OCI-LY3 (cell line): ENCODE measurements at regions not wholly inside any gene's neighbourhood (a gene's known extent, or its start where the extent isn't known, plus 50 kb on each side); places are given as distances from the start of the nearest gene placed in this dataset.
A peak's percentile ranks its signal among the peaks of the same experiment; 100 is the strongest.

Experiments used
- H2AFZ ChIP-seq: fragments of 200-600, 300-600 bp; shearing (Covaris generic); 2 replicates; pipeline ENCODE4 v1.6.0; 2014; ENCODE audit warnings: antibody characterized with exemption, low read depth, low read length
- H3K27ac ChIP-seq: fragments of 200-600, 300-600 bp; sonication (generic); 2 replicates; pipeline ENCODE4 v1.5.1; 2014; ENCODE audit warnings: mild to moderate bottlenecking, low read length, moderate library complexity, mixed read lengths
- H3K27me3 ChIP-seq: fragments of 200-600, 300-600 bp; sonication (generic); 2 replicates; pipeline ENCODE4 v1.6.1; 2014; ENCODE audit warnings: low read depth, low read length, mixed read lengths
- H3K36me3 ChIP-seq: fragments of 200-600, 300-600 bp; sonication (generic); replicated peaks from 2 replicates; pipeline ENCODE3; 2014; ENCODE audit warnings: low read depth, low read length, mixed read lengths
- H3K4me1 ChIP-seq: fragments of 300-600, 200-600 bp; sonication (generic); 2 replicates; pipeline ENCODE4 v1.6.1; 2014; ENCODE audit warnings: low read length, mixed read lengths
- H3K4me2 ChIP-seq: fragments of 200-600, 300-600 bp; sonication (generic); 2 replicates; pipeline ENCODE4 v1.6.1; 2014; ENCODE audit warnings: low read length, mixed read lengths
- H3K4me3 ChIP-seq: fragments of 300-600, 200-600 bp; sonication (generic); 2 replicates; pipeline ENCODE4 v1.5.1; 2014; ENCODE audit warnings: antibody characterized with exemption, mild to moderate bottlenecking, low read length, moderate library complexity
- H3K79me2 ChIP-seq: fragments of 300-600, 200-600 bp; shearing (Covaris generic); 2 replicates; pipeline ENCODE4 v1.6.1; 2014; ENCODE audit warnings: mild to moderate bottlenecking, low read length, mixed read lengths
- H3K9ac ChIP-seq: fragments of 300-600, 200-600 bp; shearing (Covaris generic); 2 replicates; pipeline ENCODE4 v1.6.0; 2014; ENCODE audit warnings: mild to moderate bottlenecking, low read length, moderate library complexity
- H3K9me3 ChIP-seq: fragments of 200-600, 300-600 bp; shearing (Covaris generic); 2 replicates; pipeline ENCODE4 v1.6.1; 2014; ENCODE audit warnings: low read length, mixed read lengths; ENCODE audit not compliant: insufficient read depth
- H4K20me1 ChIP-seq: fragments of 200-600, 300-600 bp; sonication (generic); 2 replicates; pipeline ENCODE4 v1.6.1; 2016; ENCODE audit warnings: low read length, mixed read lengths; ENCODE audit not compliant: insufficient read depth
- CTCF ChIP-seq: fragments of 200-600, 300-600 bp; sonication (generic); IDR thresholded peaks from 2 replicates; pipeline ENCODE4 v1.5.1; 2014; ENCODE audit warnings: antibody characterized with exemption, low read length, low read depth
- EZH2phosphoT487 ChIP-seq: fragments of 200-600 bp; shearing (Covaris generic); IDR thresholded peaks from 2 replicates; pipeline ENCODE4 v1.6.1; 2018; ENCODE audit warnings: antibody characterized with exemption, mixed run types, low read depth

- peak overlapping the region; percentile 37 for H3K27ac ChIP-seq
- H2AFZ ChIP-seq: no peak overlapping the region
- H3K27me3 ChIP-seq: no peaks in the 10 kb centered on the region
- no peaks in the 10 kb centered on the region for H4K20me1 ChIP-seq
- no peak for TF ChIP-seq EZH2phosphoT487
- TF ChIP-seq CTCF: no peak
- H3K9me3 ChIP-seq: no peaks in the 10 kb centered on the region
- H3K4me2 ChIP-seq: peak overlapping the region; percentile 61
- peak overlapping the region; percentile 57 for H3K4me3 ChIP-seq
- peaks cover 40% of the 10 kb centered on the region for H3K4me1 ChIP-seq
- H3K36me3 ChIP-seq: no peaks in the 10 kb centered on the region
- H3K79me2 ChIP-seq: no peaks in the 10 kb centered on the region
- no peak overlapping the region for H3K9ac ChIP-seq
Measured at GRCh38 chr1:79629414-79629813, 622.9 kb upstream of the ADGRL4 start.

GRCh38 chr1:79617777-79618176, 611.2 kb upstream of the ADGRL4 start:
- TF ChIP-seq CTCF (peak; percentile 27), EZH2phosphoT487 (no peak)
- no peaks in the 10 kb centered on the region for H3K27me3 ChIP-seq
- H3K79me2 ChIP-seq: no peaks in the 10 kb centered on the region
- H3K9me3 ChIP-seq: 0 out of 2 replicates have a peak, but pooled peaks cover 2% of the 10 kb centered on the region
- no peak overlapping the region for H2AFZ ChIP-seq
- no peaks in the 10 kb centered on the region for H3K4me1 ChIP-seq
- no peak overlapping the region for H3K4me2 ChIP-seq
- H3K9ac ChIP-seq: no peak overlapping the region
- no peak overlapping the region for H3K4me3 ChIP-seq
- no peaks in the 10 kb centered on the region for H3K36me3 ChIP-seq
- no peak overlapping the region for H3K27ac ChIP-seq
- H4K20me1 ChIP-seq: no peaks in the 10 kb centered on the region

GRCh38 chr1:79614762-79615161, 608.2 kb upstream of the ADGRL4 start:
- no peak for TF ChIP-seq EZH2phosphoT487
- TF ChIP-seq CTCF: no peak
- H3K9me3 ChIP-seq: 0 out of 2 replicates have a peak, but pooled peaks cover 2% of the 10 kb centered on the region
- no peak overlapping the region for H3K4me2 ChIP-seq
- H3K9ac ChIP-seq: no peak overlapping the region
- no peak overlapping the region for H3K4me3 ChIP-seq
- H4K20me1 ChIP-seq: no peaks in the 10 kb centered on the region
- no peaks in the 10 kb centered on the region for H3K27me3 ChIP-seq
- H3K79me2 ChIP-seq: no peaks in the 10 kb centered on the region
- H2AFZ ChIP-seq: 0 out of 2 replicates have a peak overlapping the region, but pooled peaks have one; percentile 1
- no peaks in the 10 kb centered on the region for H3K4me1 ChIP-seq
- H3K36me3 ChIP-seq: no peaks in the 10 kb centered on the region
- no peak overlapping the region for H3K27ac ChIP-seq

GRCh38 chr1:79614106-79614505, 607.6 kb upstream of the ADGRL4 start:
- no peak overlapping the region for H3K4me3 ChIP-seq
- TF ChIP-seq EZH2phosphoT487: no peak
- TF ChIP-seq CTCF: no peak
- 0 out of 2 replicates have a peak, but pooled peaks cover 2% of the 10 kb centered on the region for H3K9me3 ChIP-seq

More at GRCh38 chr1:79614106-79614505, 607.6 kb upstream of the ADGRL4 start:
- H3K4me1 ChIP-seq: no peaks in the 10 kb centered on the region
- no peak overlapping the region for H3K9ac ChIP-seq
- no peaks in the 10 kb centered on the region for H3K27me3 ChIP-seq
- H3K36me3 ChIP-seq: no peaks in the 10 kb centered on the region
- no peaks in the 10 kb centered on the region for H3K79me2 ChIP-seq
- H4K20me1 ChIP-seq: no peaks in the 10 kb centered on the region
- no peak overlapping the region for H3K27ac ChIP-seq
- no peak overlapping the region for H3K4me2 ChIP-seq
- H2AFZ ChIP-seq: no peak overlapping the region
